ENCODE measurements at regions not wholly inside any gene's neighbourhood (a gene's known extent, or its start where the extent isn't known, plus 50 kb on each side); places are given as distances from the start of the nearest gene placed in this dataset.

GRCh38 chr21:31455506-31455905 lies 111.4 kb upstream of the TIAM1 start:
- Histone ChIP-seq H3K27me3 (replicated peaks; ENCODE audit: control insufficient read depth, insufficient read depth, low read length) (no peaks in the 10 kb centered on the region), H3K36me3 (ENCODE audit: control insufficient read depth, insufficient read depth, low read length) (no peaks in the 10 kb centered on the region), H3K9me3 (no peaks in the 10 kb centered on the region), H3K4me1 (no peaks in the 10 kb centered on the region), H3K4me3 (ENCODE audit: low read depth, low read length) (no peak overlapping the region)
- POLR2A ChIA-PET = no interaction called here
- no TSS peak for BruUV-seq (replicated peaks)
- Mint-ChIP-seq H3K4me1 (ENCODE audit: low read depth, unreplicated experiment) (no peaks in the 10 kb centered on the region), H3K36me3 (ENCODE audit: insufficient read depth, unreplicated experiment) (no peaks in the 10 kb centered on the region), H3K9me3 (ENCODE audit: unreplicated experiment) (peaks cover 9% of the 10 kb centered on the region), H3K27me3 (ENCODE audit: insufficient read depth, unreplicated experiment) (no peaks in the 10 kb centered on the region), H3K4me3 (ENCODE audit: unreplicated experiment) (no peak overlapping the region), H3K27ac (ENCODE audit: unreplicated experiment) (no peak overlapping the region)
- CTCF ChIA-PET = no interaction called here
- no peak for TF ChIP-seq CTCF (IDR thresholded peaks at IDR 0.05; ENCODE audit: insufficient read depth in 1 of 2, low read depth in 1 of 2, low read length in 1 of 2, severe bottlenecking in 1 of 2, unreplicated experiment in 1 of 2)
- no peak for DNase-seq
- intact Hi-C loops (cut with micrococcal nuclease; ENCODE audit: unreplicated experiment) = loop anchor here (5.0 to 10.0 kb wide), 3 partner anchors 81 to 258 kb away; no protein-coding TSS in a partner anchor

DNA sequence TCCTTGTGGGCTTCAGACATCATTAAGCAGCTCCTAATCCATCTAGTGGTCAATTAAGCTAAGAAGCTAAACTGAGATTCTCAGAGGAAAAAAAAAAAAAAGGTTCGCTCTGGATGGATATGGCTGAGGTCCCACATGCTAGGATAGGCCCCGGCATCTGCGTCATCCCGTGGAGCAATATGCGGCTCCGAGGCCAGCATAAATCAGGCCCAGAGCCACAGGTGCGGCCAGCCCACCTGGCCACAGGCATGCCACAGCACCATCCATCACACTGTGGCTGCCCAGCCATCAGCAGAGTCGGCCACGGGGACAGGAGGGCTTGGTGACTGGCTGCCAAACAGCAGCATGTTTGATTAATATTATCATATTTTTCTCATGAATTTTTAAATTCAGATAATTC lies 106.9 kb upstream of the TIAM1 start:
- intact Hi-C loops (cut with micrococcal nuclease; ENCODE audit: unreplicated experiment) = loop anchor here (10.0 kb wide), 1 partner anchor 76 kb away; no protein-coding TSS in a partner anchor
- no peaks in the 10 kb centered on the region for H3K4me1 ChIP-seq
- TF ChIP-seq CTCF (IDR thresholded peaks at IDR 0.05; ENCODE audit: insufficient read depth in 1 of 2, low read depth in 1 of 2, low read length in 1 of 2, severe bottlenecking in 1 of 2, unreplicated experiment in 1 of 2) = no peak
- no TSS peak for BruUV-seq (replicated peaks)
- DNase-seq = no peak
- Mint-ChIP-seq H3K36me3 (ENCODE audit: insufficient read depth, unreplicated experiment) (no peaks in the 10 kb centered on the region), H3K27ac (ENCODE audit: unreplicated experiment) (no peak overlapping the region), H3K4me3 (ENCODE audit: unreplicated experiment) (no peak overlapping the region), H3K4me1 (ENCODE audit: low read depth, unreplicated experiment) (peaks cover 10% of the 10 kb centered on the region), H3K27me3 (ENCODE audit: insufficient read depth, unreplicated experiment) (no peaks in the 10 kb centered on the region), H3K9me3 (ENCODE audit: unreplicated experiment) (peaks cover 17% of the 10 kb centered on the region)
- H3K4me3 ChIP-seq (ENCODE audit: low read depth, low read length) = no peak overlapping the region
- POLR2A ChIA-PET = no interaction called here
- H3K36me3 ChIP-seq (ENCODE audit: control insufficient read depth, insufficient read depth, low read length) = no peaks in the 10 kb centered on the region
- CTCF ChIA-PET = interaction anchor here (0.7 kb wide), 1 partner anchor 153 kb away, joined by 3 read pairs; no protein-coding TSS in a partner anchor
- no peaks in the 10 kb centered on the region for H3K9me3 ChIP-seq
- H3K27me3 ChIP-seq (replicated peaks; ENCODE audit: control insufficient read depth, insufficient read depth, low read length) = no peaks in the 10 kb centered on the region

DNA sequence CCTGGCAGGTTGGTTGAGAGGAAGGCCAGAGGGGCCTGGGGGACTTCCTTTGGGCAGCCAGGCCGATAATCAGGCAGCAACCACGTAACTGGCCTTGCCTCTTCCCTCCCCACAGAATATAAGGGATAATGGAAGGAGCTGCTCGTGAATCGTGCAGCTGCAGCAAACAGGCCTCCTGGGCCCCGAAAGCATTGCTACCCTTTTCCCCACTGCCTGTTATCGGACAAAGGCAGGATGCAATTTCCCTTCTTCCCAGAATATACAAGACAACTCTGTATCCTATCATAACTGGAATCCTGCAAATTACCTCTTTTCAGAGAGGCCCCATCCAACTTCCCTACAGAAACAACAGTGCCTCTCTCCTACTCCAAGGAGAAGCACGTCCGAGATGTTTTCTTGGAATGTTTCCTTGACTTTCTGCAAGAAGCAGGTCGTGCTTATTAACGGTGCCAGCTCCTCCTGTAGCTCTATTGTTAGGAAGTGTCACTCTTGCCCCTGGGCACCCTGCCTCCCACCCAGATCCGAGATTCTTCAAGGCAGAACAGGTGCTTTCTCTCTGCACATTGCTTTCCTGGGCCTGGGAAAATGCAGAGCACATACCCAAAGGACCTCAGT lies 106.0 kb upstream of the TIAM1 start:
- BruUV-seq (replicated peaks) = no TSS peak
- POLR2A ChIA-PET = no interaction called here
- no peaks in the 10 kb centered on the region for H3K36me3 Mint-ChIP-seq (ENCODE audit: insufficient read depth, unreplicated experiment)

More for the DNA sequence above, 106.0 kb upstream of the TIAM1 start:
- Histone ChIP-seq H3K4me1 (no peaks in the 10 kb centered on the region), H3K4me3 (ENCODE audit: low read depth, low read length) (no peak overlapping the region), H3K27me3 (replicated peaks; ENCODE audit: control insufficient read depth, insufficient read depth, low read length) (no peaks in the 10 kb centered on the region), H3K36me3 (ENCODE audit: control insufficient read depth, insufficient read depth, low read length) (no peaks in the 10 kb centered on the region), H3K9me3 (no peaks in the 10 kb centered on the region)
- intact Hi-C loops (cut with micrococcal nuclease; ENCODE audit: unreplicated experiment) = loop anchor here (10.0 kb wide), 1 partner anchor 75 kb away; no protein-coding TSS in a partner anchor
- no peak overlapping the region for H3K27ac Mint-ChIP-seq (ENCODE audit: unreplicated experiment)
- no peaks in the 10 kb centered on the region for H3K27me3 Mint-ChIP-seq (ENCODE audit: insufficient read depth, unreplicated experiment)
- no peak overlapping the region for H3K4me3 Mint-ChIP-seq (ENCODE audit: unreplicated experiment)
- H3K9me3 Mint-ChIP-seq (ENCODE audit: unreplicated experiment) = peaks cover 18% of the 10 kb centered on the region
- H3K4me1 Mint-ChIP-seq (ENCODE audit: low read depth, unreplicated experiment) = peaks cover 10% of the 10 kb centered on the region
- TF ChIP-seq CTCF (IDR thresholded peaks at IDR 0.05; ENCODE audit: insufficient read depth in 1 of 2, low read depth in 1 of 2, low read length in 1 of 2, severe bottlenecking in 1 of 2, unreplicated experiment in 1 of 2) = no peak
- no peak for DNase-seq
- CTCF ChIA-PET = no interaction called here

Data from Caco-2 (cell line).